GM18498 (cell line): ENCODE measurements at regions not wholly inside any gene's neighbourhood (a gene's known extent, or its start where the extent isn't known, plus 50 kb on each side); places are given as distances from the start of the nearest gene placed in this dataset.

Experiments
- ATAC-seq: cut with Tn5 transposase; IDR thresholded peaks from one replicate; pipeline ENCODE4 v1.9.1; 2021; ENCODE audit warnings: mild to moderate bottlenecking, moderate library complexity; ENCODE audit not compliant: unreplicated experiment

GRCh38 chr6:14910692-14911547, 334.9 kb upstream of the JARID2 start:
- ATAC-seq: peak; percentile 85

GRCh38 chr6:14912226-14912625, 333.6 kb upstream of the JARID2 start:
- ATAC-seq: no peak

GRCh38 chr6:14912706-14913105, 333.2 kb upstream of the JARID2 start:
- ATAC-seq: no peak

GRCh38 chr6:14913931-14914330, 331.9 kb upstream of the JARID2 start:
- no peak for ATAC-seq

- no peak for ATAC-seq
Measured at GRCh38 chr6:14915888-14916832, 329.7 kb upstream of the JARID2 start.

- no peak for ATAC-seq
Measured at GRCh38 chr6:14917109-14917910, 328.6 kb upstream of the JARID2 start.

GRCh38 chr6:14918200-14918907, 327.5 kb upstream of the JARID2 start:
- no peak for ATAC-seq

- no peak for ATAC-seq
Measured at GRCh38 chr6:14919038-14919670, 326.7 kb upstream of the JARID2 start.

- ATAC-seq: no peak
Measured at GRCh38 chr6:14920276-14920675, 325.6 kb upstream of the JARID2 start.

GRCh38 chr6:14921170-14921569, 324.7 kb upstream of the JARID2 start:
- no peak for ATAC-seq

- no peak for ATAC-seq
Measured at GRCh38 chr6:14921878-14922671, 323.8 kb upstream of the JARID2 start.

GRCh38 chr6:14922706-14923460, 323.0 kb upstream of the JARID2 start:
- ATAC-seq: no peak

- ATAC-seq: no peak
Measured at GRCh38 chr6:14924126-14925024, 321.5 kb upstream of the JARID2 start.

- no peak for ATAC-seq
Measured at GRCh38 chr6:14925025-14925698, 320.7 kb upstream of the JARID2 start.

- ATAC-seq: no peak
Measured at GRCh38 chr6:14925699-14926026, 320.2 kb upstream of the JARID2 start.

GRCh38 chr6:14927398-14927797, 318.5 kb upstream of the JARID2 start:
- ATAC-seq: no peak

GRCh38 chr6:14929291-14929690, 316.6 kb upstream of the JARID2 start:
- ATAC-seq: no peak
